SJSA1 (cell line): ENCODE measurements at regions not wholly inside any gene's neighbourhood (a gene's known extent, or its start where the extent isn't known, plus 50 kb on each side); places are given as distances from the start of the nearest gene placed in this dataset.
"Not testable (repeated sequence)": the region's sequence is repeated elsewhere in the genome, so short reads cannot be mapped to it uniquely, and the experiment has no call there.

Experiments
- DNase-seq, 2 experiments: peaks; one replicate each; pipeline ENCODE4 v3.0.0-alpha.2; 2015 to 2020; ENCODE audit warnings: low spot score in 2 of 2, low read depth in 1 of 2
- H3K27ac ChIP-seq: fragments of 250-450 bp; sonication (Bioruptor Pico); 2 replicates; pipeline ENCODE4 v1.5.1; 2020; ENCODE audit warnings: mild to moderate bottlenecking, moderate library complexity
- H3K27me3 ChIP-seq: fragments of 250-450 bp; sonication (Bioruptor Pico); replicated peaks from 2 replicates; pipeline ENCODE4 v1.5.1; 2020; ENCODE audit warnings: mild to moderate bottlenecking, moderate library complexity
- H3K36me3 ChIP-seq: fragments of 250-450 bp; sonication (Bioruptor Pico); 2 replicates; pipeline ENCODE4 v1.5.1; 2020; ENCODE audit warnings: mild to moderate bottlenecking
- H3K4me1 ChIP-seq: fragments of 250-450 bp; sonication (Bioruptor Pico); replicated peaks from 2 replicates; pipeline ENCODE4 v1.6.1; 2021; ENCODE audit warnings: mild to moderate bottlenecking
- H3K4me3 ChIP-seq: fragments of 250-450 bp; sonication (Bioruptor Pico); 2 replicates; pipeline ENCODE4 v1.5.1; 2020; ENCODE audit warnings: mild to moderate bottlenecking
- H3K9me3 ChIP-seq: fragments of 250-450 bp; sonication (Bioruptor Pico); replicated peaks from 2 replicates; pipeline ENCODE4 v1.5.1; 2020; ENCODE audit warnings: mild to moderate bottlenecking

GRCh38 chr5:173408946-173409345, 80.7 kb upstream of the STC2 start:
- no peaks in the 10 kb centered on the region for H3K27me3 ChIP-seq
- no peaks in the 10 kb centered on the region for H3K36me3 ChIP-seq
- H3K4me3 ChIP-seq, result no peak overlapping the region
- peaks cover 6% of the 10 kb centered on the region; the same call in 1 of the 2 replicates for H3K4me1 ChIP-seq
- H3K27ac ChIP-seq, result no peak overlapping the region
- DNase-seq, result no peak
- H3K9me3 ChIP-seq, result no peaks in the 10 kb centered on the region; the same call in 1 of the 2 replicates

GRCh38 chr5:173399851-173400250, 71.6 kb upstream of the STC2 start:
- Histone ChIP-seq H3K4me3 (no peak overlapping the region), H3K9me3 (no peaks in the 10 kb centered on the region), H3K27me3 (no peaks in the 10 kb centered on the region), H3K27ac (no peak overlapping the region), H3K4me1 (no peaks in the 10 kb centered on the region), H3K36me3 (no peaks in the 10 kb centered on the region)
- no peak for DNase-seq

GRCh38 chr5:173397516-173397915, 69.3 kb upstream of the STC2 start:
- Histone ChIP-seq H3K4me3 (no peak overlapping the region), H3K9me3 (no peaks in the 10 kb centered on the region), H3K4me1 (no peaks in the 10 kb centered on the region), H3K36me3 (no peaks in the 10 kb centered on the region), H3K27ac (no peak overlapping the region), H3K27me3 (no peaks in the 10 kb centered on the region)
- no peak for DNase-seq

GRCh38 chr5:173396311-173396993, 68.2 kb upstream of the STC2 start:
- H3K4me3 ChIP-seq, result no peak overlapping the region
- no peaks in the 10 kb centered on the region for H3K27me3 ChIP-seq
- H3K27ac ChIP-seq, result no peak overlapping the region
- H3K4me1 ChIP-seq, result no peaks in the 10 kb centered on the region
- no peak for DNase-seq
- no peaks in the 10 kb centered on the region for H3K36me3 ChIP-seq
- no peaks in the 10 kb centered on the region for H3K9me3 ChIP-seq

GRCh38 chr5:173395933-173396308, 67.7 kb upstream of the STC2 start:
- H3K9me3 ChIP-seq, result 0 out of 2 replicates have a peak, but pooled peaks cover 2% of the 10 kb centered on the region
- no peak overlapping the region for H3K27ac ChIP-seq
- H3K4me3 ChIP-seq, result no peak overlapping the region
- H3K4me1 ChIP-seq, result no peaks in the 10 kb centered on the region
- no peak for DNase-seq
- H3K36me3 ChIP-seq, result no peaks in the 10 kb centered on the region
- no peaks in the 10 kb centered on the region for H3K27me3 ChIP-seq

- Histone ChIP-seq H3K4me3 (no peak overlapping the region), H3K4me1 (no peaks in the 10 kb centered on the region), H3K27ac (no peak overlapping the region), H3K36me3 (no peaks in the 10 kb centered on the region), H3K27me3 (no peaks in the 10 kb centered on the region), H3K9me3 (0 out of 2 replicates have a peak, but pooled peaks cover 2% of the 10 kb centered on the region)
- no peak for DNase-seq
Measured at GRCh38 chr5:173395257-173395932, 67.2 kb upstream of the STC2 start.

- Histone ChIP-seq H3K27me3 (no peaks in the 10 kb centered on the region), H3K4me1 (no peaks in the 10 kb centered on the region), H3K27ac (no peak overlapping the region), H3K36me3 (no peaks in the 10 kb centered on the region), H3K9me3 (0 out of 2 replicates have a peak, but pooled peaks cover 2% of the 10 kb centered on the region), H3K4me3 (no peak overlapping the region)
- no peak for DNase-seq
Measured at GRCh38 chr5:173394701-173395100, 66.5 kb upstream of the STC2 start.

- Histone ChIP-seq H3K9me3 (0 out of 2 replicates have a peak, but pooled peaks cover 8% of the 10 kb centered on the region), H3K27ac (no peak overlapping the region), H3K4me1 (no peaks in the 10 kb centered on the region), H3K27me3 (0 out of 2 replicates have a peak, but pooled peaks cover 5% of the 10 kb centered on the region), H3K4me3 (no peak overlapping the region), H3K36me3 (no peaks in the 10 kb centered on the region)
- no peak for DNase-seq
Measured at GRCh38 chr5:173392172-173392571, 64.0 kb upstream of the STC2 start.

GRCh38 chr5:173391031-173391430, 62.8 kb upstream of the STC2 start:
- Histone ChIP-seq H3K36me3 (no peaks in the 10 kb centered on the region), H3K4me1 (no peaks in the 10 kb centered on the region), H3K9me3 (0 out of 2 replicates have a peak, but pooled peaks cover 8% of the 10 kb centered on the region), H3K4me3 (no peak overlapping the region), H3K27ac (no peak overlapping the region), H3K27me3 (0 out of 2 replicates have a peak, but pooled peaks cover 5% of the 10 kb centered on the region)
- DNase-seq, result no peak

GRCh38 chr5:173387293-173387692, 59.1 kb upstream of the STC2 start:
- not testable (repeated sequence) for H3K27ac ChIP-seq, H3K4me1 ChIP-seq, H3K4me3 ChIP-seq, H3K9me3 ChIP-seq, DNase-seq, H3K36me3 ChIP-seq, H3K27me3 ChIP-seq

- DNase-seq, result no peak
- Histone ChIP-seq H3K27me3 (0 out of 2 replicates have a peak, but pooled peaks cover 5% of the 10 kb centered on the region), H3K27ac (no peak overlapping the region), H3K4me1 (no peaks in the 10 kb centered on the region), H3K36me3 (no peaks in the 10 kb centered on the region), H3K4me3 (no peak overlapping the region), H3K9me3 (peaks cover 6% of the 10 kb centered on the region; the same call in 1 of the 2 replicates)
Measured at GRCh38 chr5:173385832-173386360, 57.7 kb upstream of the STC2 start.

GRCh38 chr5:173383711-173384110, 55.5 kb upstream of the STC2 start:
- DNase-seq, result no peak
- peaks cover 5% of the 10 kb centered on the region; the same call in 1 of the 2 replicates for H3K27me3 ChIP-seq
- no peak overlapping the region for H3K4me3 ChIP-seq
- H3K27ac ChIP-seq, result no peak overlapping the region
- peaks cover 6% of the 10 kb centered on the region; the same call in 1 of the 2 replicates for H3K9me3 ChIP-seq
- H3K4me1 ChIP-seq, result no peaks in the 10 kb centered on the region
- H3K36me3 ChIP-seq, result no peaks in the 10 kb centered on the region

GRCh38 chr5:173378727-173379126, 50.5 kb upstream of the STC2 start:
- Histone ChIP-seq H3K9me3 (no peaks in the 10 kb centered on the region; the same call in 1 of the 2 replicates), H3K4me3 (no peak overlapping the region), H3K4me1 (no peaks in the 10 kb centered on the region), H3K27ac (no peak overlapping the region), H3K36me3 (no peaks in the 10 kb centered on the region), H3K27me3 (no peaks in the 10 kb centered on the region; the same call in 1 of the 2 replicates)
- DNase-seq, result no peak
